ELR (cell line): ENCODE measurements at regions not wholly inside any gene's neighbourhood (a gene's known extent, or its start where the extent isn't known, plus 50 kb on each side); places are given as distances from the start of the nearest gene placed in this dataset.
"Not testable (repeated sequence)": the region's sequence is repeated elsewhere in the genome, so short reads cannot be mapped to it uniquely, and the experiment has no call there.

Source experiments
- DNase-seq: peaks from one replicate; pipeline ENCODE4 v3.0.0-alpha.2; 2015; ENCODE audit warnings: low read depth

- DNase-seq: not testable (repeated sequence)
These were observed 130.4 kb upstream of the FHL2 start for GRCh38 chr2:105529258-105529657.

- no peak for DNase-seq
These were observed 127.4 kb upstream of the FHL2 start for GRCh38 chr2:105526000-105526925.

- DNase-seq: no peak
These were observed 126.3 kb upstream of the FHL2 start for GRCh38 chr2:105525201-105525600.

- no peak for DNase-seq
These were observed 123.8 kb upstream of the FHL2 start for GRCh38 chr2:105522645-105523044.

GRCh38 chr2:105521616-105522015 is 122.8 kb upstream of the FHL2 start:
- DNase-seq: no peak

GRCh38 chr2:105521176-105521575 is 122.3 kb upstream of the FHL2 start:
- DNase-seq: peak; percentile 50

- no peak for DNase-seq
These were observed 120.7 kb upstream of the FHL2 start for GRCh38 chr2:105519516-105519915.

- peak; percentile 14 for DNase-seq
These were observed 120.0 kb upstream of the FHL2 start for GRCh38 chr2:105518897-105519296.

- no peak for DNase-seq
These were observed 119.2 kb upstream of the FHL2 start for GRCh38 chr2:105517814-105518705.

GRCh38 chr2:105515581-105516415 is 116.9 kb upstream of the FHL2 start:
- DNase-seq: no peak

- no peak for DNase-seq
These were observed 115.7 kb upstream of the FHL2 start for GRCh38 chr2:105514576-105514975.

- peak; percentile 50 for DNase-seq
These were observed 112.1 kb upstream of the FHL2 start for GRCh38 chr2:105510761-105511528.

GRCh38 chr2:105509269-105510086 is 110.6 kb upstream of the FHL2 start:
- no peak for DNase-seq

- DNase-seq: not testable (repeated sequence)
These were observed 108.0 kb upstream of the FHL2 start for GRCh38 chr2:105506860-105507259.

- no peak for DNase-seq
These were observed 105.6 kb upstream of the FHL2 start for GRCh38 chr2:105504459-105504858.

- peak; percentile 21 for DNase-seq
These were observed 103.9 kb upstream of the FHL2 start for GRCh38 chr2:105502625-105503334.

GRCh38 chr2:105498281-105498846 is 99.5 kb upstream of the FHL2 start:
- no peak for DNase-seq

GRCh38 chr2:105497094-105497493 is 98.2 kb upstream of the FHL2 start:
- DNase-seq: no peak

- DNase-seq: no peak
These were observed 97.4 kb upstream of the FHL2 start for GRCh38 chr2:105496271-105496670.
